B cell (primary cell): ENCODE measurements at regions not wholly inside any gene's neighbourhood (a gene's known extent, or its start where the extent isn't known, plus 50 kb on each side); places are given as distances from the start of the nearest gene placed in this dataset.

Experiments used
- ATAC-seq: fragments of 200-7000 bp; cut with Tn5 transposase; one replicate; pipeline ENCODE4 v1.10.0; 2021; ENCODE audit warnings: low read depth, mild to moderate bottlenecking, moderate number of reproducible peaks, moderate library complexity
- CTCF ChIA-PET: fragments of 350-600 bp; sonication (Branson Sonifier 250); formaldehyde crosslinking; loops from one replicate; lab custom pipeline; 2021; ENCODE audit warnings: antibody characterized with exemption, inconsistent platforms; lab: Charles Lee
- POLR2A ChIA-PET: fragments of 350-600 bp; sonication (Branson Sonifier 250); formaldehyde crosslinking; loops from one replicate; lab custom pipeline; 2021; ENCODE audit warnings: antibody characterized with exemption; lab: Charles Lee
- DNase-seq: peaks from one replicate; pipeline ENCODE4 v3.0.0; 2013
- H2AFZ ChIP-seq: 2 replicates; pipeline ENCODE4 v1.6.1; 2012; ENCODE audit warnings: mild to moderate bottlenecking, low read depth, low read length; ENCODE audit not compliant: insufficient read depth, poor library complexity, severe bottlenecking
- H3K27ac ChIP-seq, 2 donors: 1 replicate in 1 of 2; 2 replicates in 1 of 2; pipeline ENCODE4 v1.5.1; 2012 to 2013; ENCODE audit warnings: low read length in 2 of 2, mild to moderate bottlenecking in 2 of 2, moderate library complexity in 1 of 2
- H3K27me3 ChIP-seq, 4 experiments: fragments of 200-600 bp in 1 of 4; sonication (generic) in 1 of 4; replicated peaks in 1 of 4; 1 replicate in 2 of 4; 2 replicates in 2 of 4; pipeline versions ENCODE4 v1.6.1 to v1.7.0; 2013 to 2016; ENCODE audit warnings: low read length in 3 of 4, mild to moderate bottlenecking in 2 of 4, mixed read lengths in 1 of 4, moderate library complexity in 1 of 4; ENCODE audit not compliant: insufficient read depth in 4 of 4, control insufficient read depth in 3 of 4; ENCODE audit errors: control extremely low read depth in 1 of 4
- H3K36me3 ChIP-seq, 2 experiments: replicated peaks in 1 of 2; 1 replicate in 1 of 2; 2 replicates in 1 of 2; pipeline versions ENCODE4 v1.6.1 to v1.7.1; 2013; ENCODE audit warnings: low read length in 1 of 2; ENCODE audit not compliant: insufficient read depth in 2 of 2, control insufficient read depth in 1 of 2; ENCODE audit errors: control extremely low read depth in 1 of 2, extremely low read depth in 1 of 2
- H3K4me1 ChIP-seq, 2 donors: fragments of 200-600 bp in 1 of 2; sonication (generic) in 1 of 2; 1 replicate in 1 of 2; 2 replicates in 1 of 2; pipeline versions ENCODE4 v1.5.1 to v1.6.1; 2013 to 2017; ENCODE audit warnings: low read length in 2 of 2; ENCODE audit not compliant: control insufficient read depth in 2 of 2, insufficient read depth in 2 of 2
- H3K4me2 ChIP-seq: replicated peaks from 2 replicates; pipeline ENCODE3; 2012; ENCODE audit warnings: mild to moderate bottlenecking, low read depth, low read length; ENCODE audit not compliant: poor library complexity, severe bottlenecking
- H3K4me3 ChIP-seq, 5 experiments: fragments of 200-600 bp in 1 of 5; sonication (generic) in 1 of 5; 1 replicate in 3 of 5; 2 replicates in 2 of 5; pipeline versions ENCODE4 v1.5.1 to v1.7.0; 2011 to 2016; ENCODE audit warnings: low read length in 4 of 5, mild to moderate bottlenecking in 4 of 5, low read depth in 2 of 5, control low read depth in 1 of 5, moderate library complexity in 1 of 5; ENCODE audit not compliant: insufficient read depth in 1 of 5; ENCODE audit errors: control extremely low read depth in 1 of 5, extremely low read depth in 1 of 5
- H3K79me2 ChIP-seq: fragments of 200-600 bp; sonication (generic); one replicate; pipeline ENCODE4 v1.6.0; 2016; ENCODE audit warnings: low read length; ENCODE audit not compliant: control insufficient read depth, insufficient read depth
- H3K9ac ChIP-seq: fragments of 200-600 bp; sonication (generic); 2 replicates; pipeline ENCODE4 v1.6.1; 2017; ENCODE audit warnings: mild to moderate bottlenecking, low read length, moderate library complexity
- H3K9me3 ChIP-seq, 3 donors: one replicate each; pipeline versions ENCODE4 v1.6.1 to v1.7.1; 2013; ENCODE audit warnings: low read length in 2 of 3; ENCODE audit not compliant: control insufficient read depth in 2 of 3, insufficient read depth in 1 of 3; ENCODE audit errors: control extremely low read depth in 1 of 3
- H4K20me1 ChIP-seq: 2 replicates; pipeline ENCODE4 v1.6.0; 2012; ENCODE audit warnings: mild to moderate bottlenecking, low read length; ENCODE audit not compliant: insufficient read depth, control insufficient read depth, poor library complexity, severe bottlenecking
- H3K27ac Mint-ChIP-seq: one replicate; pipeline ENCODE4 v1.8.0; 2021; ENCODE audit warnings: mixed read lengths
- H3K27me3 Mint-ChIP-seq: one replicate; pipeline ENCODE4 v1.8.0; 2021; ENCODE audit warnings: mixed read lengths
- H3K4me1 Mint-ChIP-seq: one replicate; pipeline ENCODE4 v1.8.0; 2021; ENCODE audit warnings: mixed read lengths
- H3K4me3 Mint-ChIP-seq: one replicate; pipeline ENCODE4 v1.8.0; 2021; ENCODE audit warnings: mixed read lengths
- H3K9me3 Mint-ChIP-seq: one replicate; pipeline ENCODE4 v1.8.0; 2022; ENCODE audit warnings: mixed read lengths; ENCODE audit not compliant: insufficient read depth
- CTCF ChIP-seq: fragments of 200-600 bp; IDR thresholded peaks from one replicate; pipeline ENCODE4 v1.8.0; 2022; ENCODE audit warnings: antibody characterized with exemption, mild to moderate bottlenecking
- EZH2 ChIP-seq: IDR thresholded peaks from 2 replicates; pipeline ENCODE4 v1.6.1; 2012; ENCODE audit warnings: borderline replicate concordance, low read depth, mild to moderate bottlenecking, moderate library complexity, low read length; ENCODE audit not compliant: insufficient read depth, poor library complexity, severe bottlenecking
- WGBS: methylation state at CpG from one replicate; pipeline ENCODE4 v1.1.5; 2013; ENCODE audit warnings: missing lambda C conversion rate; ENCODE audit not compliant: insufficient coverage; 5-methylcytosine and 5-hydroxymethylcytosine counted together
- intact Hi-C: fragments of 100-400 bp; cut with micrococcal nuclease; formaldehyde crosslinking; loops from one replicate; pipeline ENCODE4 v1.10.0; 2022

GRCh38 chr13:40210865-40211585, 455.4 kb downstream of the FOXO1 start:
- no peaks in the 10 kb centered on the region for H3K9me3 Mint-ChIP-seq
- H3K4me3 ChIP-seq: no peak overlapping the region
- H2AFZ ChIP-seq: no peak overlapping the region
- H3K4me2 ChIP-seq: no peak overlapping the region
- peaks cover 40% of the 10 kb centered on the region for H3K4me1 Mint-ChIP-seq
- H3K27me3 ChIP-seq: no peaks in the 10 kb centered on the region
- no peak overlapping the region for H3K27ac Mint-ChIP-seq
- H3K27ac ChIP-seq: no peak overlapping the region
- H3K9me3 ChIP-seq: peaks cover 0 to 4% (median 0%) of the 10 kb centered on the region in 3 donors
- H4K20me1 ChIP-seq: no peaks in the 10 kb centered on the region
- DNase-seq (no peak), ATAC-seq (no peak)
- CTCF ChIA-PET: interaction anchor here (1.3 kb wide), 1 partner anchor 142 kb away, joined by 3 read pairs; no protein-coding TSS in a partner anchor
- WGBS: 89% methylated on average over 1 of the region's 4 CpGs
- H3K27me3 Mint-ChIP-seq: no peaks in the 10 kb centered on the region
- H3K4me1 ChIP-seq: peaks cover 42 to 44% of the 10 kb centered on the region in 2 donors
- H3K36me3 ChIP-seq: no peaks in the 10 kb centered on the region
- no peak overlapping the region for H3K9ac ChIP-seq
- TF ChIP-seq EZH2 (no peak), CTCF (no peak)
- POLR2A ChIA-PET: interaction anchor here (0.7 kb wide), 1 partner anchor 409 kb away, joined by 4 read pairs; no protein-coding TSS in a partner anchor
- H3K4me3 Mint-ChIP-seq: no peak overlapping the region
- no peaks in the 10 kb centered on the region for H3K79me2 ChIP-seq
- intact Hi-C loops: no loop called here

GRCh38 chr13:40211586-40211968, 454.9 kb downstream of the FOXO1 start:
- Mint-ChIP-seq H3K27ac (no peak overlapping the region), H3K4me1 (peaks cover 36% of the 10 kb centered on the region), H3K4me3 (no peak overlapping the region), H3K9me3 (no peaks in the 10 kb centered on the region), H3K27me3 (no peaks in the 10 kb centered on the region)
- ATAC-seq: no peak
- Histone ChIP-seq H4K20me1 (no peaks in the 10 kb centered on the region), H3K4me3 (no peak overlapping the region), H3K4me1 (peaks cover 36 to 39% of the 10 kb centered on the region in 2 donors), H3K27ac (no peak overlapping the region), H3K27me3 (no peaks in the 10 kb centered on the region), H3K9me3 (no peaks in the 10 kb centered on the region), H2AFZ (no peak overlapping the region), H3K9ac (no peak overlapping the region), H3K36me3 (no peaks in the 10 kb centered on the region), H3K4me2 (no peak overlapping the region), H3K79me2 (no peaks in the 10 kb centered on the region)
- no peak for DNase-seq
- TF ChIP-seq CTCF: no peak
- no peak for TF ChIP-seq EZH2
- ChIA-PET POLR2A (interaction anchor here (0.7 kb wide), 1 partner anchor 408 kb away, joined by 4 read pairs; no protein-coding TSS in a partner anchor), CTCF (interaction anchor here (0.9 kb wide), 1 partner anchor 142 kb away, joined by 3 read pairs; no protein-coding TSS in a partner anchor)
- intact Hi-C loops: no loop called here
- WGBS: 100% methylated on average over 3 of the region's 3 CpGs
